ENCODE measurements at regions not wholly inside any gene's neighbourhood (a gene's known extent, or its start where the extent isn't known, plus 50 kb on each side); places are given as distances from the start of the nearest gene placed in this dataset.

- TF ChIP-seq, protein P1, sequence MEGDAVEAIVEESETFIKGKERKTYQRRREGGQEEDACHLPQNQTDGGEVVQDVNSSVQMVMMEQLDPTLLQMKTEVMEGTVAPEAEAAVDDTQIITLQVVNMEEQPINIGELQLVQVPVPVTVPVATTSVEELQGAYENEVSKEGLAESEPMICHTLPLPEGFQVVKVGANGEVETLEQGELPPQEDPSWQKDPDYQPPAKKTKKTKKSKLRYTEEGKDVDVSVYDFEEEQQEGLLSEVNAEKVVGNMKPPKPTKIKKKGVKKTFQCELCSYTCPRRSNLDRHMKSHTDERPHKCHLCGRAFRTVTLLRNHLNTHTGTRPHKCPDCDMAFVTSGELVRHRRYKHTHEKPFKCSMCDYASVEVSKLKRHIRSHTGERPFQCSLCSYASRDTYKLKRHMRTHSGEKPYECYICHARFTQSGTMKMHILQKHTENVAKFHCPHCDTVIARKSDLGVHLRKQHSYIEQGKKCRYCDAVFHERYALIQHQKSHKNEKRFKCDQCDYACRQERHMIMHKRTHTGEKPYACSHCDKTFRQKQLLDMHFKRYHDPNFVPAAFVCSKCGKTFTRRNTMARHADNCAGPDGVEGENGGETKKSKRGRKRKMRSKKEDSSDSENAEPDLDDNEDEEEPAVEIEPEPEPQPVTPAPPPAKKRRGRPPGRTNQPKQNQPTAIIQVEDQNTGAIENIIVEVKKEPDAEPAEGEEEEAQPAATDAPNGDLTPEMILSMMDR (optimal IDR thresholded peaks at IDR 0.05 in 1 of 3, IDR thresholded peaks at IDR 0.05 in 1 of 3, conservative IDR thresholded peaks at IDR 0.05 in 1 of 3; ENCODE audit: extremely low read depth in 1 of 3, insufficient read depth in 2 of 3, low read length in 3 of 3) = no peak
- no peak for TF ChIP-seq EZH2 (IDR thresholded peaks at IDR 0.05; ENCODE audit: low read length)
These were observed 153.5 kb upstream of the CIBAR2 start for GRCh38 chr16:85265810-85266209.
